Fibroblast of mammary gland (primary cell): ENCODE measurements at regions not wholly inside any gene's neighbourhood (a gene's known extent, or its start where the extent isn't known, plus 50 kb on each side); places are given as distances from the start of the nearest gene placed in this dataset.

ENCODE experiments used
- DNase-seq: peaks from one replicate; pipeline ENCODE4 v3.0.0-alpha.2; 2010; ENCODE audit warnings: low read depth
- H3K4me3 ChIP-seq: 2 replicates; pipeline ENCODE4 v1.5.1; 2011; ENCODE audit warnings: low read depth, mild to moderate bottlenecking, low read length, moderate library complexity; ENCODE audit not compliant: control insufficient read depth
- CTCF ChIP-seq: conservative IDR thresholded peaks from 2 replicates; pipeline ENCODE4 v1.5.1; 2011; ENCODE audit warnings: low read depth, low read length, inconsistent platforms; ENCODE audit not compliant: control insufficient read depth, insufficient read depth

- H3K4me3 ChIP-seq = no peak overlapping the region
- no peak for TF ChIP-seq CTCF
- DNase-seq = no peak
Observed at GRCh38 chr2:129741165-129741564, 238.3 kb upstream of the RAB6C start.

- DNase-seq = no peak
- no peak overlapping the region for H3K4me3 ChIP-seq
- no peak for TF ChIP-seq CTCF
Observed at GRCh38 chr2:129741623-129742022, 237.8 kb upstream of the RAB6C start.

DNA sequence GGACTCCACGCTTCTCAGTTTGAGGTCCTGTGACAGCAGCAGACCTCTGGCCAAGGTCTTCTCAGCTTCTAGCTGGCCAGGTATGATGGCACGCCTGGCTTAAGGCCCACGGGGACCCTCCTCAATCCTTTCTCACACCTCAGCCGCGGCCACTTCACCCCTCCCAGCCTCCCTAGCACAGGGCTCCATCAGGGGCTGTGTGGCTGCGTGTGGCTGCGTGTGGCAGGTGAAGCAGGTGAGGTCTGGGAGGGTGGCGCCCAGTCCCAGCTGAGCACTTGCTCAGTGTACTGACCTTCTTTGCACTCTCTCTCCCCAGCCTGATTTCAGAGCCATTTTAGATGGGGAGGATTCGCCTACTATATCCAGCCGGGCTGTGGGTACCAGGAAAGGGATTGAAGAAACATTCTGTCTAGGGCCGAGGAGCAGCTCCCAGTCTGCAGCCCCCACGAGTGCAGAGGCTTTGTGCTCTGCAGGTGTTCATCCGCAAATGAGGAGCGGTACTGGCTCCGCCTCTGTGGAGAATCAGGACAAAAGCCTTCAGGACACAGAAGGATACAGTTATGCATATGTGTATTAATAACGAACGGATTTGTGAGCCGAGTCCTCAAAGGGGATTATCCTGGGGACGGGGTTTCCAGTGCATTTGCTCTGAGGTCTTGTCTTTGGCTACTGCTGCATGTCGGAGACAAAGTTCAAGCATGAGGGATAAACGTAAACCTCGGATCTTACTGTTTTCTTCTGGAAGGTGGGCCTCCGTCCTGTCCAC, 236.9 kb upstream of the RAB6C start:
- no peak for DNase-seq
- TF ChIP-seq CTCF = no peak

DNA sequence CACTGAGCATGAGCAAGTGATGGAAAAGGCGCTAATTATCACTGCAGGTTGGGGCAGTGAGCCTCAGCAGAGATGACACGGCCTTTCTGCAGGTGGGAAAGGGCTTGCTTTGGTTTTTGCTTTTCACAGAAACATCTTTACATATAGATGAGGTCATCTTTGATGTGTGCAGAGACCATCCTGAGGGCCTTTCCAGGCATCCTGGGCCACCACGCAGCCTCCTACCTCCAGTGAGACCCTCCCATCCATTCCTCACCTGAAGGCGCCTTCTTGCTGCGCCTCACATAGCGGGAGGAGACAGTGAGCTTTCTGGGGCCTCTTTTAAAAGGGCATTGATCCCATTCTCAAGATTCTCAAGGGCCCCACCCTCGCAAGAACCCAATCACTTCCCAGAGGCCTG, 235.3 kb upstream of the RAB6C start:
- H3K4me3 ChIP-seq = no peak overlapping the region
- no peak for DNase-seq

More for the DNA sequence above, 236.9 kb upstream of the RAB6C start:
- no peak overlapping the region for H3K4me3 ChIP-seq

DNA sequence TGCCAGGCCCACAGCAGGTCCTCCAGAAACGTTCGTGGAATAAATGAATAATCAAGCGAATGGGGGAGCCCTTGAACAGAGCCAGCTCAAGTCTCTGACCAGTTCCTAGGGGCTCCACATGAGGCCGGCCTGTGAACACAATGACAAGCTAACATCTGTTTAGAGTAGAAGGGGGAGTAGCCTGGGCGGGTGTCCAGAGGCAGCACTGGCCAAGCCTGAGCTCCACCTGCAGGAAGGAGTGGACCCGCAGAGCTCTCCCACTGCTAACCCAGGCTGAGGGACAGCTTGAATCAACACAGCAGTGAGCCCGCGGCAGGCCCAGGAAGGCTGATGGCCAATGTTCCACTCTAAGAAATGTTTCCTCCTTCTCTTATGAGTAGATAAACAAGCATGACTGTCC, 234.8 kb upstream of the RAB6C start:
- no peak for TF ChIP-seq CTCF
- DNase-seq = no peak
- no peak overlapping the region for H3K4me3 ChIP-seq

More for the DNA sequence above, 235.3 kb upstream of the RAB6C start:
- no peak for TF ChIP-seq CTCF

DNA sequence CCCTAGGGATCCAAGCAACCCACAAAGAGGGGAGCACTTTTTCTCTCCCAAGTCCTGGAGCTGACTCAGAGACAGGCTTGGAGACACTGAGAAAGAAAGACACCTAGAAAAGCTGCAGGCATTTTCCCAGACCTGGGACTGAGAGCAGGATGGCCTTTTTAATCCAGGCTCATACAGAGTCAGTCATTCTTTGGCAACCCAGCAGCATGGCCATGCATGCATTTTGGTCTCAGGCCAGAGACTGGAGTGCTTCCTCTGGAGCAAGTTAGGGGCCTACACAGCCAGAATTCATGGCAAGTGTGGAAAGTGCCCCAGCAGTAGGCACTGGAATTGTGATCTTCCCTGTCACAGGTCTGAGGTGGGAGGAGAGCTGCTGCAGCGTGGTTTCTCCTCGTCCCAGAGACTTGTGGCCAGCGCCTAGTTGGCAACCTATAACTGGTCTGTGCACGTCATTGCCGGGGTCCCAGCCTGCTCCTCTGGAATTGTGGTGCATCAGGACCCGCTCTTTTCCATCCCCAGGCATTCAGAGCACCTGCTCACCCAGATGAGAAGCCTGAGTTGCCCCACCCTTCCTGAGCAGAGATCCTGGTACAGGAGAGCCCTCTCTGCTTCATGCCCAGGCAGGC, 231.9 kb upstream of the RAB6C start:
- no peak overlapping the region for H3K4me3 ChIP-seq
- TF ChIP-seq CTCF = no peak
- no peak for DNase-seq
